ENCODE measurements at regions not wholly inside any gene's neighbourhood (a gene's known extent, or its start where the extent isn't known, plus 50 kb on each side); places are given as distances from the start of the nearest gene placed in this dataset.

GRCh38 chr5:27318701-27319100, 280.3 kb upstream of the CDH9 start:
- no peak overlapping the region for H3K9ac ChIP-seq (ENCODE audit: low read depth in 1 of 3, low read length in 3 of 3)
- H3K27ac ChIP-seq (ENCODE audit: low read depth, low read length), result no peak overlapping the region
- H3K4me1 ChIP-seq (ENCODE audit: control insufficient read depth in 3 of 3, insufficient read depth in 3 of 3, low read length in 3 of 3), result no peaks in the 10 kb centered on the region
- no peaks in the 10 kb centered on the region for H3K9me3 ChIP-seq (ENCODE audit: control insufficient read depth in 3 of 3, low read length in 3 of 3)
- no peaks in the 10 kb centered on the region for H3K27me3 ChIP-seq (ENCODE audit: control insufficient read depth in 3 of 3, insufficient read depth in 3 of 3, low read length in 3 of 3)
- no peak overlapping the region for H3K4me3 ChIP-seq (ENCODE audit: low read length in 3 of 3)
- no peaks in the 10 kb centered on the region for H3K36me3 ChIP-seq (ENCODE audit: control insufficient read depth in 3 of 3, insufficient read depth in 3 of 3, low read length in 3 of 3)

- Histone ChIP-seq H3K36me3 (ENCODE audit: control insufficient read depth in 3 of 3, insufficient read depth in 3 of 3, low read length in 3 of 3) (no peaks in the 10 kb centered on the region), H3K27ac (ENCODE audit: low read depth, low read length) (no peak overlapping the region), H3K4me3 (ENCODE audit: low read length in 3 of 3) (no peak overlapping the region), H3K9me3 (ENCODE audit: control insufficient read depth in 3 of 3, low read length in 3 of 3) (no peaks in the 10 kb centered on the region), H3K9ac (ENCODE audit: low read depth in 1 of 3, low read length in 3 of 3) (no peak overlapping the region), H3K4me1 (ENCODE audit: control insufficient read depth in 3 of 3, insufficient read depth in 3 of 3, low read length in 3 of 3) (no peaks in the 10 kb centered on the region), H3K27me3 (ENCODE audit: control insufficient read depth in 3 of 3, insufficient read depth in 3 of 3, low read length in 3 of 3) (no peaks in the 10 kb centered on the region)
Measured at GRCh38 chr5:27316271-27316650, 277.9 kb upstream of the CDH9 start.

GRCh38 chr5:27315363-27316270, 277.2 kb upstream of the CDH9 start:
- no peaks in the 10 kb centered on the region for H3K36me3 ChIP-seq (ENCODE audit: control insufficient read depth in 3 of 3, insufficient read depth in 3 of 3, low read length in 3 of 3)
- no peak overlapping the region for H3K27ac ChIP-seq (ENCODE audit: low read depth, low read length)
- H3K4me3 ChIP-seq (ENCODE audit: low read length in 3 of 3), result no peak overlapping the region
- H3K9ac ChIP-seq (ENCODE audit: low read depth in 1 of 3, low read length in 3 of 3), result no peak overlapping the region
- no peaks in the 10 kb centered on the region for H3K27me3 ChIP-seq (ENCODE audit: control insufficient read depth in 3 of 3, insufficient read depth in 3 of 3, low read length in 3 of 3)
- no peaks in the 10 kb centered on the region for H3K4me1 ChIP-seq (ENCODE audit: control insufficient read depth in 3 of 3, insufficient read depth in 3 of 3, low read length in 3 of 3)
- no peaks in the 10 kb centered on the region for H3K9me3 ChIP-seq (ENCODE audit: control insufficient read depth in 3 of 3, low read length in 3 of 3)

- Histone ChIP-seq H3K4me1 (ENCODE audit: control insufficient read depth in 3 of 3, insufficient read depth in 3 of 3, low read length in 3 of 3) (no peaks in the 10 kb centered on the region), H3K4me3 (ENCODE audit: low read length in 3 of 3) (no peak overlapping the region), H3K9me3 (ENCODE audit: control insufficient read depth in 3 of 3, low read length in 3 of 3) (no peaks in the 10 kb centered on the region), H3K9ac (ENCODE audit: low read depth in 1 of 3, low read length in 3 of 3) (no peak overlapping the region), H3K36me3 (ENCODE audit: control insufficient read depth in 3 of 3, insufficient read depth in 3 of 3, low read length in 3 of 3) (no peaks in the 10 kb centered on the region), H3K27me3 (ENCODE audit: control insufficient read depth in 3 of 3, insufficient read depth in 3 of 3, low read length in 3 of 3) (no peaks in the 10 kb centered on the region), H3K27ac (ENCODE audit: low read depth, low read length) (no peak overlapping the region)
Measured at GRCh38 chr5:27313549-27313948, 275.2 kb upstream of the CDH9 start.

GRCh38 chr5:27312291-27312893, 274.0 kb upstream of the CDH9 start:
- no peaks in the 10 kb centered on the region for H3K9me3 ChIP-seq (ENCODE audit: control insufficient read depth in 3 of 3, low read length in 3 of 3)
- H3K27ac ChIP-seq (ENCODE audit: low read depth, low read length), result no peak overlapping the region
- H3K36me3 ChIP-seq (ENCODE audit: control insufficient read depth in 3 of 3, insufficient read depth in 3 of 3, low read length in 3 of 3), result no peaks in the 10 kb centered on the region
- no peaks in the 10 kb centered on the region for H3K27me3 ChIP-seq (ENCODE audit: control insufficient read depth in 3 of 3, insufficient read depth in 3 of 3, low read length in 3 of 3)
- H3K4me3 ChIP-seq (ENCODE audit: low read length in 3 of 3), result no peak overlapping the region
- H3K4me1 ChIP-seq (ENCODE audit: control insufficient read depth in 3 of 3, insufficient read depth in 3 of 3, low read length in 3 of 3), result no peaks in the 10 kb centered on the region
- H3K9ac ChIP-seq (ENCODE audit: low read depth in 1 of 3, low read length in 3 of 3), result no peak overlapping the region

GRCh38 chr5:27311544-27311943, 273.2 kb upstream of the CDH9 start:
- no peak overlapping the region for H3K9ac ChIP-seq (ENCODE audit: low read depth in 1 of 3, low read length in 3 of 3)
- no peaks in the 10 kb centered on the region for H3K9me3 ChIP-seq (ENCODE audit: control insufficient read depth in 3 of 3, low read length in 3 of 3)
- H3K4me1 ChIP-seq (ENCODE audit: control insufficient read depth in 3 of 3, insufficient read depth in 3 of 3, low read length in 3 of 3), result no peaks in the 10 kb centered on the region
- H3K4me3 ChIP-seq (ENCODE audit: low read length in 3 of 3), result no peak overlapping the region
- H3K27ac ChIP-seq (ENCODE audit: low read depth, low read length), result no peak overlapping the region
- H3K36me3 ChIP-seq (ENCODE audit: control insufficient read depth in 3 of 3, insufficient read depth in 3 of 3, low read length in 3 of 3), result no peaks in the 10 kb centered on the region
- H3K27me3 ChIP-seq (ENCODE audit: control insufficient read depth in 3 of 3, insufficient read depth in 3 of 3, low read length in 3 of 3), result no peaks in the 10 kb centered on the region

GRCh38 chr5:27308153-27308552, 269.8 kb upstream of the CDH9 start:
- H3K4me1 ChIP-seq (ENCODE audit: control insufficient read depth in 3 of 3, insufficient read depth in 3 of 3, low read length in 3 of 3), result no peaks in the 10 kb centered on the region

GRCh38 chr5:27290172-27290571, 251.8 kb upstream of the CDH9 start:
- Histone ChIP-seq H3K4me1 (ENCODE audit: control insufficient read depth in 3 of 3, insufficient read depth in 3 of 3, low read length in 3 of 3) (no peaks in the 10 kb centered on the region), H3K9ac (ENCODE audit: low read depth in 1 of 3, low read length in 3 of 3) (no peak overlapping the region), H3K27me3 (ENCODE audit: control insufficient read depth in 3 of 3, insufficient read depth in 3 of 3, low read length in 3 of 3) (no peaks in the 10 kb centered on the region), H3K9me3 (ENCODE audit: control insufficient read depth in 3 of 3, low read length in 3 of 3) (peaks cover 0 to 2% (median 0%) of the 10 kb centered on the region in 3 donors), H3K36me3 (ENCODE audit: control insufficient read depth in 3 of 3, insufficient read depth in 3 of 3, low read length in 3 of 3) (no peaks in the 10 kb centered on the region), H3K4me3 (ENCODE audit: low read length in 3 of 3) (no peak overlapping the region), H3K27ac (ENCODE audit: low read depth, low read length) (no peak overlapping the region)

More at GRCh38 chr5:27308153-27308552, 269.8 kb upstream of the CDH9 start:
- Histone ChIP-seq H3K4me3 (ENCODE audit: low read length in 3 of 3) (no peak overlapping the region), H3K27me3 (ENCODE audit: control insufficient read depth in 3 of 3, insufficient read depth in 3 of 3, low read length in 3 of 3) (no peaks in the 10 kb centered on the region), H3K9ac (ENCODE audit: low read depth in 1 of 3, low read length in 3 of 3) (no peak overlapping the region), H3K27ac (ENCODE audit: low read depth, low read length) (no peak overlapping the region), H3K9me3 (ENCODE audit: control insufficient read depth in 3 of 3, low read length in 3 of 3) (no peaks in the 10 kb centered on the region), H3K36me3 (ENCODE audit: control insufficient read depth in 3 of 3, insufficient read depth in 3 of 3, low read length in 3 of 3) (no peaks in the 10 kb centered on the region)

GRCh38 chr5:27276119-27276518, 237.7 kb upstream of the CDH9 start:
- no peak overlapping the region for H3K27ac ChIP-seq (ENCODE audit: low read depth, low read length)
- H3K9me3 ChIP-seq (ENCODE audit: control insufficient read depth in 3 of 3, low read length in 3 of 3), result no peaks in the 10 kb centered on the region
- no peaks in the 10 kb centered on the region for H3K27me3 ChIP-seq (ENCODE audit: control insufficient read depth in 3 of 3, insufficient read depth in 3 of 3, low read length in 3 of 3)
- no peak overlapping the region for H3K4me3 ChIP-seq (ENCODE audit: low read length in 3 of 3)
- no peaks in the 10 kb centered on the region for H3K4me1 ChIP-seq (ENCODE audit: control insufficient read depth in 3 of 3, insufficient read depth in 3 of 3, low read length in 3 of 3)
- H3K36me3 ChIP-seq (ENCODE audit: control insufficient read depth in 3 of 3, insufficient read depth in 3 of 3, low read length in 3 of 3), result no peaks in the 10 kb centered on the region
- H3K9ac ChIP-seq (ENCODE audit: low read depth in 1 of 3, low read length in 3 of 3), result no peak overlapping the region

- H3K27me3 ChIP-seq (ENCODE audit: control insufficient read depth in 3 of 3, insufficient read depth in 3 of 3, low read length in 3 of 3), result no peaks in the 10 kb centered on the region
- H3K9me3 ChIP-seq (ENCODE audit: control insufficient read depth in 3 of 3, low read length in 3 of 3), result no peaks in the 10 kb centered on the region
- H3K27ac ChIP-seq (ENCODE audit: low read depth, low read length), result no peak overlapping the region
- no peak overlapping the region for H3K4me3 ChIP-seq (ENCODE audit: low read length in 3 of 3)
- no peak overlapping the region for H3K9ac ChIP-seq (ENCODE audit: low read depth in 1 of 3, low read length in 3 of 3)
- H3K4me1 ChIP-seq (ENCODE audit: control insufficient read depth in 3 of 3, insufficient read depth in 3 of 3, low read length in 3 of 3), result no peaks in the 10 kb centered on the region
- no peaks in the 10 kb centered on the region for H3K36me3 ChIP-seq (ENCODE audit: control insufficient read depth in 3 of 3, insufficient read depth in 3 of 3, low read length in 3 of 3)
Measured at GRCh38 chr5:27275345-27275744, 237.0 kb upstream of the CDH9 start.

Measured in skeletal muscle tissue (tissue), 3 donors.